Tibial nerve (tissue), 4 donors: ENCODE measurements at regions not wholly inside any gene's neighbourhood (a gene's known extent, or its start where the extent isn't known, plus 50 kb on each side); places are given as distances from the start of the nearest gene placed in this dataset.
A peak's percentile ranks its signal among the peaks of the same experiment; 100 is the strongest.

Experiments used
- DNase-seq, 2 donors: peaks; one replicate each; pipeline ENCODE4 v3.0.0-alpha.2; 2019; ENCODE audit warnings: low spot score in 2 of 2
- H3K27ac ChIP-seq, 4 donors: fragments of 200-600 bp; sonication (generic) in 3 of 4; one replicate each; pipeline ENCODE4 v1.5.1; 2017 to 2019; ENCODE audit warnings: mild to moderate bottlenecking in 1 of 4
- H3K27me3 ChIP-seq, 2 donors: fragments of 200-600 bp; sonication (generic) in 1 of 2; one replicate each; pipeline versions ENCODE4 v1.5.1 to v1.6.0; 2017 to 2019
- H3K36me3 ChIP-seq, 3 donors: fragments of 200-600 bp; sonication (generic); one replicate each; pipeline ENCODE4 v1.5.1; 2018 to 2019
- H3K4me1 ChIP-seq, 4 donors: fragments of 200-600 bp; sonication (generic) in 3 of 4; one replicate each; pipeline ENCODE4 v1.5.1; 2017 to 2019
- H3K4me3 ChIP-seq, 4 donors: fragments of 200-600 bp; sonication (generic) in 3 of 4; one replicate each; pipeline ENCODE4 v1.5.1; 2017 to 2019; ENCODE audit warnings: mild to moderate bottlenecking in 1 of 4, moderate library complexity in 1 of 4
- H3K9me3 ChIP-seq, 4 donors: fragments of 200-600 bp; sonication (generic) in 3 of 4; one replicate each; pipeline ENCODE4 v1.5.1; 2017 to 2019
- CTCF ChIP-seq, 5 experiments: fragments of 200-600 bp in 3 of 5; fragments of 450-650 bp in 2 of 5; sonication (generic) in 3 of 5; IDR thresholded peaks; one replicate each; pipeline ENCODE4 v1.5.1; 2016 to 2019; ENCODE audit warnings: antibody characterized with exemption in 5 of 5, mild to moderate bottlenecking in 3 of 5, moderate library complexity in 2 of 5
- EP300 ChIP-seq, 2 donors: sonication (generic); formaldehyde crosslinking; IDR thresholded peaks; one replicate each; pipeline ENCODE4 v1.6.1; 2017; ENCODE audit warnings: antibody characterized with exemption in 2 of 2, mild to moderate bottlenecking in 1 of 2
- POLR2A ChIP-seq, 2 donors: fragments of 450-650 bp; IDR thresholded peaks; one replicate each; pipeline ENCODE4 v1.6.1; 2017; ENCODE audit warnings: antibody characterized with exemption in 2 of 2, mild to moderate bottlenecking in 2 of 2, moderate library complexity in 2 of 2
- WGBS, 2 donors: methylation state at CpG; one replicate each; pipeline ENCODE4 v1.1.5; 2018; 5-methylcytosine and 5-hydroxymethylcytosine counted together

GRCh38 chr12:131587565-131587964 is 123.3 kb upstream of the SFSWAP start:
- Histone ChIP-seq H3K4me1 (peaks cover 0 to 6% (median 2%) of the 10 kb centered on the region in 4 donors), H3K9me3 (peaks cover 0 to 11% (median 0%) of the 10 kb centered on the region in 4 donors), H3K27me3 (no peaks in the 10 kb centered on the region), H3K36me3 (no peaks in the 10 kb centered on the region), H3K27ac (no peak overlapping the region), H3K4me3 (no peak overlapping the region)
- DNase-seq: no peak
- WGBS, 2 donors: 96 to 100% methylated on average over 8 to 11 of the region's 11 CpGs
- TF ChIP-seq POLR2A (IDR thresholded peaks at IDR 0.05): no peak
- TF ChIP-seq CTCF (IDR thresholded peaks at IDR 0.05): no peak
- no peak for TF ChIP-seq EP300 (IDR thresholded peaks at IDR 0.05)

- peaks cover 0 to 6% (median 2%) of the 10 kb centered on the region in 4 donors for H3K4me1 ChIP-seq
- no peak overlapping the region for H3K4me3 ChIP-seq
- 63% methylated on average over 11 of the region's 11 CpGs for WGBS, 2 donors
- peaks cover 0 to 7% of the 10 kb centered on the region in 2 donors for H3K27me3 ChIP-seq
- H3K36me3 ChIP-seq: no peaks in the 10 kb centered on the region
- H3K9me3 ChIP-seq: peaks cover 0 to 11% (median 0%) of the 10 kb centered on the region in 4 donors
- no peak for DNase-seq
- TF ChIP-seq EP300 (IDR thresholded peaks at IDR 0.05) (no peak), POLR2A (IDR thresholded peaks at IDR 0.05) (no peak), CTCF (IDR thresholded peaks at IDR 0.05) (no peak)
- H3K27ac ChIP-seq: no peak overlapping the region
Observed at GRCh38 chr12:131589221-131589897, 121.5 kb upstream of the SFSWAP start.

DNA sequence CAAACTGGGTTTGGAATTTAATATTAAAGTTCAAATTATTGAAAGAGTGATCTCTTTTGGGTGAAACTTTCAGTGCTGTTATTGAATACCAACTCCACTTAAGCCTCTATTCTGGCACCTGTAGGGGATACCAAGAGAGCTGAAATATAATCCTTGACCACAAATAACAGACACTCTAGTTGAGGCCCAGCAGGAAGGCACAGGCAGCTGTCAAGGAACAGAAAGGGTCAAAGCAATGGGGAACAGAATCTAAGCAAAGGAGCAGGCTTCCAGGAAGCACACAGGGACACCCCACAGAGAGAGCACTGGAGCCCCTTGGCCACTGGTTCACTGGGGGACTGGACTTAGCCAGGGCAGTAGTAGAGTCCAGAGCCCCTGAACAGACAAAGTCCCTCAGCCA is 120.9 kb upstream of the SFSWAP start:
- Histone ChIP-seq H3K4me3 (no peak overlapping the region), H3K4me1 (peaks cover 0 to 6% (median 2%) of the 10 kb centered on the region in 4 donors), H3K9me3 (peaks cover 0 to 11% (median 0%) of the 10 kb centered on the region in 4 donors), H3K36me3 (no peaks in the 10 kb centered on the region), H3K27ac (peak overlapping the region in 1 of 4 donors; percentile 55), H3K27me3 (peaks cover 0 to 7% of the 10 kb centered on the region in 2 donors)
- DNase-seq: no peak
- no peak for TF ChIP-seq CTCF (IDR thresholded peaks at IDR 0.05)
- no peak for TF ChIP-seq EP300 (IDR thresholded peaks at IDR 0.05)
- TF ChIP-seq POLR2A (IDR thresholded peaks at IDR 0.05): no peak

GRCh38 chr12:131591136-131591535 is 119.8 kb upstream of the SFSWAP start:
- WGBS, 2 donors: 76 to 85% methylated on average over 7 of the region's 7 CpGs
- Histone ChIP-seq H3K27me3 (peaks cover 0 to 7% of the 10 kb centered on the region in 2 donors), H3K4me1 (peaks cover 0 to 6% (median 2%) of the 10 kb centered on the region in 4 donors), H3K4me3 (no peak overlapping the region), H3K27ac (no peak overlapping the region), H3K9me3 (peaks cover 0 to 11% (median 0%) of the 10 kb centered on the region in 4 donors), H3K36me3 (no peaks in the 10 kb centered on the region)
- no peak for DNase-seq
- TF ChIP-seq CTCF (IDR thresholded peaks at IDR 0.05): no peak
- no peak for TF ChIP-seq EP300 (IDR thresholded peaks at IDR 0.05)
- no peak for TF ChIP-seq POLR2A (IDR thresholded peaks at IDR 0.05)
